Coronary artery (tissue), 2 donors: ENCODE measurements at regions not wholly inside any gene's neighbourhood (a gene's known extent, or its start where the extent isn't known, plus 50 kb on each side); places are given as distances from the start of the nearest gene placed in this dataset.

Experiments
- DNase-seq: peaks from one replicate; pipeline ENCODE4 v3.0.0-alpha.2; 2017; ENCODE audit warnings: low spot score
- H3K27ac ChIP-seq, 2 donors: fragments of 200-600 bp; sonication (generic); one replicate each; pipeline ENCODE4 v1.5.1; 2016 to 2019
- H3K4me3 ChIP-seq: fragments of 200-600 bp; sonication (generic); 2 replicates; pipeline ENCODE4 v1.5.1; 2016; ENCODE audit warnings: mild to moderate bottlenecking, moderate library complexity
- CTCF ChIP-seq: fragments of 200-600 bp; sonication (generic); IDR thresholded peaks from one replicate; pipeline ENCODE4 v1.5.1; 2019; ENCODE audit warnings: antibody characterized with exemption

DNA sequence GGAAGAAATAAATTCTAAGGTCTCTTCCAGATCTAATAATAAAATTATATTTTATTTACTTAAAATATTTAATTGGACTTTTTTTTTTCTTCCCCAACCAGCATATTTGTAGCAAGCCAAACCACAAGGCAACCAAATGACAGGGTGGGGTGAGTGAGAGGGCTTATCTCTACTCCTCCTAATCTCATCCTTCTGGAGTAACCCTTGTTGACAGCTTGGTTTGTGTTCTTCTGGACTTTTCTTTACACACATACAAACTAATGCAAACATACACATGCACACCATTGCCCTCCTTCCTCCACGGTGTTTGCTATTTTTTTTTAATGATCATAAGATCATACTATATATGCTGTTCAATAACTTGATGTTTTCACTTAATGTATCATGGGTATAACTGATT lies 383.1 kb downstream of the DLEU7 start:
- TF ChIP-seq CTCF = no peak
- no peak for DNase-seq
- no peak overlapping the region for H3K27ac ChIP-seq
- H3K4me3 ChIP-seq = no peak overlapping the region

GRCh38 chr13:50461189-50461588 lies 382.3 kb downstream of the DLEU7 start:
- DNase-seq = no peak
- Histone ChIP-seq H3K27ac (no peak overlapping the region), H3K4me3 (no peak overlapping the region)
- TF ChIP-seq CTCF = no peak

GRCh38 chr13:50463719-50464118 lies 379.8 kb downstream of the DLEU7 start:
- TF ChIP-seq CTCF = no peak
- DNase-seq = no peak
- H3K27ac ChIP-seq = no peak overlapping the region
- H3K4me3 ChIP-seq = no peak overlapping the region

DNA sequence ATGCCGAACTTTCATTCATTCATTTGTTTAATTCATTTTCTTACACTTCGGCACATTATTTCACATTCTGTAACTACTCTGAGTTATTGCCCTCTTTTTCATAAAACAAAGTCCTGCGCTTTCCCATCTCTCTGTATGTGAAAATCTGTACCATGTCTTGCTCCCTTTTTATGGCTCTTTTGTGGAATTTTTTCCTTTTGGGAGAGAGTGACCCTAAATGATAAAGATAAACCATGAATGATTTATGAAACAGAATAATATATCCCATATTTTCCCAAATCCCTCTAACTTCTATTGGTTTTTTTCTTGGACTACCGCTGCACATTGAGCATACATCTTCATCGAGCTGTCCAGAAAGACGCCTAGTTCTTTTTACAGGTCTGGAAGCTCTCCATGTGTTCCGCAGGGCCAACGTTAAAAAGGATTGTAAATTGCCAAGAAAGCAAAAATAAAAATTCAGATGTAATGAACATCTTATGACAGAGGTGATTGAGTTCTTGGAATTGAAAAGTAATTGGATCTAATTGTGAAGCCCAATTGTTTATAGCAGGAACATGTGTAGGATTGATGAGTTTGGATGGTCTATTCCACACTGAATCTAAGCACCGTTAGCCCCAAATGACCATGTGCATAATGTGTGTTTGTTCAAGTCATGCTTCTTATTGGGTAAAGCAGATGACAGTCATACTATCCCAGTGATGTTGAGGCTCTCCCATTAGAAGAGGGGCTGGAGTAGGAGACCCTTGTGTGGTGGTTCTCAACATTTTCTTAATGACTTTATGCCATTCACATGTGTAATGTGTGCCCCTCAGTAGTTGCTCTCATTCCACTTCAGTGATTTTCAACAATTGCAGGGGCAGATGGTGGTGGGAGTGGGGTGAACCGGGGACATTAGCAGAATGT lies 378.9 kb downstream of the DLEU7 start:
- TF ChIP-seq CTCF = no peak
- DNase-seq = no peak
- no peak overlapping the region for H3K27ac ChIP-seq
- H3K4me3 ChIP-seq = no peak overlapping the region

- no peak for TF ChIP-seq CTCF
- Histone ChIP-seq H3K4me3 (no peak overlapping the region), H3K27ac (no peak overlapping the region)
- DNase-seq = no peak
Observed at GRCh38 chr13:50466456-50466855, 377.0 kb downstream of the DLEU7 start.

DNA sequence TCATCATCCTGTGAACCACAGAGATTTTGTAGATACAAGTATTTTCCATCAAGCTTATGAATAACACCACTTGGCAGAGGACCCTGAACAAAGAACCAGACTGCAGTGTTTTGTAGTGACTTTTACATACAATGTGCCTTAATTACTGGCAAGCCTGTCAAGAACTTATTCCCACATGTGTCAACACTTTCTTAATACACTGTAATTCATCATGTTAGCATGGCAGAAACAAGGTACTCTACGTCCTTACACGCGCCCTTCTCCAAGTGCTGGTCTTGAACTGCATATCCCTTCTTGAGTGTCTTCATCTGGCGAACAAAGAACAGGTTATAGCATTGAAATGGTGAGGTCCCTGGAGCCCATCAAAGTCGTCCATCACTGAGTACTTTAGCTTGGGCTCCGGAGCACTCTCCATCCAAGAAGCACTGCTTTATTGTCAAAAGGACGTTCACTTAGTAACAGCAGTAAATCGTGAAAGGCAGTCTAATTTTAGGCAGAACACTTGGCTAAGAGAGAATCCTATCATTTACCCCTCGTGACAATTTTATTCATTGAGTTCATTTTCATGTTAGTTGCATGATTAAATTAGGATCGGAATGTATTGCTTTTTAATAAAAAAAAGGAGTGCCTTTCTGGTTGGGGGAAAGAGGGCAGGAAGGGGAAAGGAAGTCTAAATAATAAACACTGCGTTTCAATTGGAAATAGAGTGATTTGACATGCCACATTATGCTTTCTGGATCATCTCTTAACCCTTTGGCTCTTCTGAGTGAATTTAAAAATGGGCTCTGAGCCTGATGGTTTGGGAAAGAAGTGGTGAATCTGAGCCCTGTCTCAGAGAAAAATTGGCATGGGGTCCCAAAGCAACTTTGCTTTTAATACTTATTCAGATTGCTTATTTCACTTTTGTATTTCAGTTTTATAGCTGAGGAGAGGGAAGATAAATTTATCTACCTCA lies 376.1 kb downstream of the DLEU7 start:
- no peak for TF ChIP-seq CTCF
- no peak for DNase-seq
- Histone ChIP-seq H3K4me3 (no peak overlapping the region), H3K27ac (no peak overlapping the region)
